ENCODE measurements at regions not wholly inside any gene's neighbourhood (a gene's known extent, or its start where the extent isn't known, plus 50 kb on each side); places are given as distances from the start of the nearest gene placed in this dataset.

- TF ChIP-seq EP300 (IDR thresholded peaks at IDR 0.05; ENCODE audit: borderline replicate concordance in 1 of 2, low read depth in 1 of 2, low read length in 1 of 2) (no peak), FOXM1 (IDR thresholded peaks at IDR 0.05; ENCODE audit: low read depth) (no peak), ELF1 (IDR thresholded peaks at IDR 0.05) (no peak), CTCF (IDR thresholded peaks at IDR 0.05) (no peak), RCOR1 (IDR thresholded peaks at IDR 0.05; ENCODE audit: low read length) (no peak), POLR2AphosphoS5 (IDR thresholded peaks at IDR 0.05; ENCODE audit: low read depth, low read length) (no peak), RFX5 (IDR thresholded peaks at IDR 0.05; ENCODE audit: low read length) (no peak), USF1 (IDR thresholded peaks at IDR 0.05; ENCODE audit: borderline replicate concordance, low read depth) (no peak), USF2 (IDR thresholded peaks at IDR 0.05; ENCODE audit: borderline replicate concordance, low read depth, low read length) (no peak), JUND (IDR thresholded peaks at IDR 0.05) (no peak), RAD21 (IDR thresholded peaks at IDR 0.05; ENCODE audit: low read length) (no peak), TEAD4 (IDR thresholded peaks at IDR 0.05; ENCODE audit: borderline replicate concordance, insufficient read depth) (no peak)
Observed at GRCh38 chr20:4441871-4442270, 192.8 kb upstream of the ADRA1D start.

Data from SK-N-SH (cell line).